Brain microvascular endothelial cell (primary cell): ENCODE measurements at regions not wholly inside any gene's neighbourhood (a gene's known extent, or its start where the extent isn't known, plus 50 kb on each side); places are given as distances from the start of the nearest gene placed in this dataset.

Experiments
- DNase-seq: peaks from one replicate; pipeline ENCODE4 v3.0.0-alpha.2; 2020
- H3K27ac ChIP-seq: fragments of 250-450 bp; sonication (Bioruptor Pico); 2 replicates; pipeline ENCODE4 v1.5.1; 2020; ENCODE audit warnings: mild to moderate bottlenecking, moderate library complexity
- H3K27me3 ChIP-seq: fragments of 250-450 bp; sonication (Bioruptor Pico); replicated peaks from 2 replicates; pipeline ENCODE4 v1.5.1; 2020; ENCODE audit warnings: mild to moderate bottlenecking
- H3K36me3 ChIP-seq: fragments of 250-450 bp; sonication (Bioruptor Pico); replicated peaks from 2 replicates; pipeline ENCODE4 v1.5.1; 2020; ENCODE audit warnings: mild to moderate bottlenecking
- H3K4me3 ChIP-seq: 2 replicates; pipeline ENCODE4 v1.5.1; 2011; ENCODE audit warnings: low read depth, mild to moderate bottlenecking, control low read depth, low read length, moderate library complexity
- in situ Hi-C: cut with HindIII; loops from 2 replicates; pipeline ENCODE4 v1.10.0; 2017; ENCODE audit warnings: low sequenced_read_pairs, low pct_ligation_motif_present
- TF ChIP-seq, protein P1 (sequence below): IDR thresholded peaks from 2 replicates; pipeline ENCODE4 v1.5.1; 2011; ENCODE audit warnings: low read depth, mild to moderate bottlenecking, moderate library complexity, low read length, control low read depth, inconsistent platforms; ENCODE audit errors: missing control alignments

DNA sequence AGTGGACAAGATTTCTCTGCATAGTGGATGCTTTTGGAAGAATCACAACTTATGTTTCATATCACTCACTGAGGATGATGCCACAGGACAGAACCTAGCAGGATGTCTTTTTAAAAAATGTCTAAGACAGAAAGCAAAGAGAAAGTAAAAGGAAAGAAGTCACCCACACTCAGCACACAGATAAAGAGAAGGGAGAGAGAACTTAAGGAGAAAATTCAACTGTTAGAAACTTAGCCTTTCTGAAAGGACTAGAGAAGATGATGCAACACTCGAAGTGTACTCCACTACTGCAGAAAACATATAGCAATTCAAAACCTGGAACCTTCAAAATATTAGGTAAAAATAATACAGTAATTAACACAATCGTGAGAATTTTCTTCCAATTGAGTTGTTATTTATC, 52.8 kb upstream of the STK26 start:
- in situ Hi-C loops: no loop called here
- no peaks in the 10 kb centered on the region for H3K27me3 ChIP-seq
- H3K27ac ChIP-seq: no peak overlapping the region
- TF ChIP-seq, protein P1, sequence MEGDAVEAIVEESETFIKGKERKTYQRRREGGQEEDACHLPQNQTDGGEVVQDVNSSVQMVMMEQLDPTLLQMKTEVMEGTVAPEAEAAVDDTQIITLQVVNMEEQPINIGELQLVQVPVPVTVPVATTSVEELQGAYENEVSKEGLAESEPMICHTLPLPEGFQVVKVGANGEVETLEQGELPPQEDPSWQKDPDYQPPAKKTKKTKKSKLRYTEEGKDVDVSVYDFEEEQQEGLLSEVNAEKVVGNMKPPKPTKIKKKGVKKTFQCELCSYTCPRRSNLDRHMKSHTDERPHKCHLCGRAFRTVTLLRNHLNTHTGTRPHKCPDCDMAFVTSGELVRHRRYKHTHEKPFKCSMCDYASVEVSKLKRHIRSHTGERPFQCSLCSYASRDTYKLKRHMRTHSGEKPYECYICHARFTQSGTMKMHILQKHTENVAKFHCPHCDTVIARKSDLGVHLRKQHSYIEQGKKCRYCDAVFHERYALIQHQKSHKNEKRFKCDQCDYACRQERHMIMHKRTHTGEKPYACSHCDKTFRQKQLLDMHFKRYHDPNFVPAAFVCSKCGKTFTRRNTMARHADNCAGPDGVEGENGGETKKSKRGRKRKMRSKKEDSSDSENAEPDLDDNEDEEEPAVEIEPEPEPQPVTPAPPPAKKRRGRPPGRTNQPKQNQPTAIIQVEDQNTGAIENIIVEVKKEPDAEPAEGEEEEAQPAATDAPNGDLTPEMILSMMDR: no peak
- no peaks in the 10 kb centered on the region for H3K36me3 ChIP-seq
- H3K4me3 ChIP-seq: no peak overlapping the region
- DNase-seq: no peak
